HEK293T (cell line): ENCODE measurements at regions not wholly inside any gene's neighbourhood (a gene's known extent, or its start where the extent isn't known, plus 50 kb on each side); places are given as distances from the start of the nearest gene placed in this dataset.

Source experiments
- ELF4 ChIP-seq: fragments of 450-650 bp; IDR thresholded peaks from 2 replicates; pipeline ENCODE4 v1.6.1; 2017; ENCODE audit warnings: antibody characterized with exemption
- SUZ12 ChIP-seq: fragments of 450-650 bp; IDR thresholded peaks from 2 replicates; pipeline ENCODE4 v1.6.1; 2016; ENCODE audit warnings: mild to moderate bottlenecking

GRCh38 chr13:31949486-31949885 lies 82.1 kb upstream of the FRY start:
- TF ChIP-seq SUZ12 (no peak), ELF4 (no peak)
